ACC112 (cell line): ENCODE measurements at regions not wholly inside any gene's neighbourhood (a gene's known extent, or its start where the extent isn't known, plus 50 kb on each side); places are given as distances from the start of the nearest gene placed in this dataset.
A peak's percentile ranks its signal among the peaks of the same experiment; 100 is the strongest.

ENCODE experiments used
- H2AFZ ChIP-seq: fragments of 200-600 bp; sonication (generic); one replicate; pipeline ENCODE4 v1.6.0; 2017; ENCODE audit warnings: antibody characterized with exemption, low read length; ENCODE audit not compliant: unreplicated experiment
- H3K27ac ChIP-seq: fragments of 200-600 bp; sonication (generic); 2 replicates; pipeline ENCODE4 v1.5.1; 2014; ENCODE audit warnings: low read depth, mild to moderate bottlenecking, antibody characterized with exemption, low read length, moderate library complexity
- H3K27me3 ChIP-seq: fragments of 200-600 bp; sonication (generic); 2 replicates; pipeline ENCODE4 v1.6.1; 2014; ENCODE audit warnings: mild to moderate bottlenecking, antibody characterized with exemption, low read length, moderate library complexity, mixed read lengths; ENCODE audit not compliant: insufficient read depth
- H3K36me3 ChIP-seq: fragments of 200-600 bp; sonication (generic); 2 replicates; pipeline ENCODE4 v1.6.1; 2016; ENCODE audit warnings: mild to moderate bottlenecking, antibody characterized with exemption, low read length, moderate library complexity, mixed read lengths; ENCODE audit not compliant: insufficient read depth
- H3K4me1 ChIP-seq: fragments of 200-600 bp; sonication (generic); one replicate; pipeline ENCODE4 v1.6.1; 2016; ENCODE audit warnings: low read length, mixed read lengths; ENCODE audit not compliant: insufficient read depth, unreplicated experiment, control insufficient read depth
- H3K4me3 ChIP-seq: fragments of 200-600 bp; sonication (generic); 2 replicates; pipeline ENCODE4 v1.5.1; 2014; ENCODE audit warnings: mild to moderate bottlenecking, low read depth, low read length
- H3K79me2 ChIP-seq: fragments of 200-600 bp; sonication (generic); one replicate; pipeline ENCODE4 v1.6.0; 2016; ENCODE audit warnings: low read length; ENCODE audit not compliant: control insufficient read depth, unreplicated experiment, insufficient read depth

GRCh38 chr13:107685876-107686275, 529.5 kb downstream of the LIG4 start:
- H3K79me2 ChIP-seq: no peaks in the 10 kb centered on the region
- no peaks in the 10 kb centered on the region for H3K27me3 ChIP-seq
- H3K4me3 ChIP-seq: no peak overlapping the region
- no peaks in the 10 kb centered on the region for H3K4me1 ChIP-seq
- no peaks in the 10 kb centered on the region for H3K36me3 ChIP-seq
- no peak overlapping the region for H2AFZ ChIP-seq
- H3K27ac ChIP-seq: no peak overlapping the region

DNA sequence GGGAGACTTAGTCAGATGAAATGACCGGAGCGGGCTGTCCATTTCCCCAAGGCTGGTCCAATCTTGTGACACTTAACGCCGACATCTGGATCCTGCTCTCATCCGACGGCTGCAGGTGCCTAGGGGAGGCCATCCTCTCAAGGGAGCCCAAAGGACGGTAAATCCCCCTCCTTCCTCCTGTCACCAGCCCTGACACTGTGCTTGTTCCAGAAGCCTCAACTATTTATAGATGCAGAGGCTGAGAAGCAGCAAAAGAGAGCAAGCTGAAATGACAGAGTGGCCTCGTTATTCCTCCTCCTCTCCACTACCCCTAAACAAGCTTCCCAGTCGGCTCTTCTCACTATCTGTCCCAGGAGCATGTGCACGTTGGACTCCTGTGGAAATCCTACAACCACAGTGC, 533.7 kb downstream of the LIG4 start:
- H3K36me3 ChIP-seq: no peaks in the 10 kb centered on the region
- H2AFZ ChIP-seq: no peak overlapping the region
- no peak overlapping the region for H3K4me3 ChIP-seq
- H3K27ac ChIP-seq: no peak overlapping the region
- H3K79me2 ChIP-seq: no peaks in the 10 kb centered on the region
- no peaks in the 10 kb centered on the region for H3K27me3 ChIP-seq
- no peaks in the 10 kb centered on the region for H3K4me1 ChIP-seq

GRCh38 chr13:107680115-107680514, 535.2 kb downstream of the LIG4 start:
- Histone ChIP-seq H3K27me3 (no peaks in the 10 kb centered on the region), H3K36me3 (no peaks in the 10 kb centered on the region), H3K4me3 (no peak overlapping the region)

GRCh38 chr13:107678075-107678689, 537.2 kb downstream of the LIG4 start:
- Histone ChIP-seq H3K27me3 (no peaks in the 10 kb centered on the region), H3K79me2 (no peaks in the 10 kb centered on the region), H3K27ac (no peak overlapping the region), H3K36me3 (no peaks in the 10 kb centered on the region), H3K4me3 (no peak overlapping the region), H3K4me1 (no peaks in the 10 kb centered on the region), H2AFZ (no peak overlapping the region)

More at GRCh38 chr13:107680115-107680514, 535.2 kb downstream of the LIG4 start:
- H3K79me2 ChIP-seq: no peaks in the 10 kb centered on the region
- H2AFZ ChIP-seq: no peak overlapping the region
- no peak overlapping the region for H3K27ac ChIP-seq
- no peaks in the 10 kb centered on the region for H3K4me1 ChIP-seq

DNA sequence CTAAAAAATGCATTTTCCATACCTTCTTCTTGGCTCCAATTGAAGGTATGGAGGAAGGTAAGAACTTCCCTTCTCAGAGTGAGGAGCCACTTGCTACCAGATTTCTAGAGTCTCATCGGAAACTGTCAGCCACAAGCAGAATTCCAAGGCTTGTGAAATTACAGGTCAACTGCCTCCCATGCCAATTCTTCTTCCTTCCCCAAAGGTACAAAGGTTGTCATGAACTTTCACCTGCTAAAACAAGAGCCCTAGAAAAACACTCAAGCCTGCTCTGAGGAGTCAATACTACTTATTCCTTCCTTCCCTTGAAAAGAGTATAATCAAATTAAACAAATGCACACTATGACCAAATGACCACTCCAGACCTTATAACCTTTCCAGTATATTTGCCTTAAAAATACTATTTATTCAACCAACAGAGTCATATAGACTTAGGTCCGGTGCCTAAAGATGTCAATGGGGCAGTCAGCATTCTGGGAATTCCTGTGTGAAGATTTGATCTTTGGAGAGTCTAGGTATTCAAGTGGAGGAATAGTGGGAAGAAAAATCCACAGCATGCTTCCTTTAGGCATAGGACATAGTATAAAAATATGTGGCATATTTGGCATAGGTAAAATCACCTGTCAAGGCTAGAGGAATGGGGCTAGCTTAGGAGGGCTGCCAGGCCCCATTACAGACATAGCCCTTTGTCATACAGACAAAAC, 539.3 kb downstream of the LIG4 start:
- Histone ChIP-seq H3K27me3 (no peaks in the 10 kb centered on the region), H3K4me3 (no peak overlapping the region), H3K27ac (no peak overlapping the region), H2AFZ (no peak overlapping the region), H3K4me1 (no peaks in the 10 kb centered on the region), H3K79me2 (no peaks in the 10 kb centered on the region), H3K36me3 (no peaks in the 10 kb centered on the region)

DNA sequence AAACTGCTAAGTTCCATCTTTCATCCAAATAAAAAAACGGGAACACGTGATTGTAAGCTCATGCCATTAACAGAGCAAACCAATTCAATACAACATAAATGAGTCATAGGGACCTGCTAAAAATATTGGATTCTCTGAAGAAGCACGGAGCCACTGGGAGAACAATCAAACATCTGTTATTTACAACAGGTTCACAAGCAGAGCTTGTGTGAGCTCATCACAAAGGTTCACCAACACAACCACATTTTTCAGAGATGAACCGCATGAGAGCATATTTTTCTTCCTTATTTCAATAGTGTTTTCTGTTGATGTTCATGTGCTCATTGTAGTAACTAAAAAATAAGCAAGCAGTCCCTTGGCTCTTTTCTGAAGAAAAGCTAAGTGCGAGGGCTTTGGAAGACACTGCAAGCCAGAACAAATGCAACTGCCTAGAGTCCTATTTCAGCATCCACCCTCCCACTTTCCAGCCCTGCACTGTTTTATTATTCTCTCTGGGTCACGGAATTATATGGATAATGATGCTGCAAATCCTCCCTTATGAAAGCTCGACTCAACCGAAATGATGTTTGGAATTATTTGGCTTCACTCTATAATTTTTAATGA, 545.8 kb downstream of the LIG4 start:
- Histone ChIP-seq H3K79me2 (no peaks in the 10 kb centered on the region), H3K4me3 (no peak overlapping the region), H3K27me3 (no peaks in the 10 kb centered on the region), H2AFZ (no peak overlapping the region), H3K4me1 (no peaks in the 10 kb centered on the region), H3K27ac (no peak overlapping the region), H3K36me3 (no peaks in the 10 kb centered on the region)

- Histone ChIP-seq H3K27ac (peak overlapping the region; percentile 3; the same call in 1 of the 2 replicates), H3K79me2 (no peaks in the 10 kb centered on the region), H3K36me3 (no peaks in the 10 kb centered on the region), H3K27me3 (no peaks in the 10 kb centered on the region), H3K4me1 (no peaks in the 10 kb centered on the region), H2AFZ (no peak overlapping the region), H3K4me3 (no peak overlapping the region)
Measured at GRCh38 chr13:107665926-107666458, 549.3 kb downstream of the LIG4 start.

DNA sequence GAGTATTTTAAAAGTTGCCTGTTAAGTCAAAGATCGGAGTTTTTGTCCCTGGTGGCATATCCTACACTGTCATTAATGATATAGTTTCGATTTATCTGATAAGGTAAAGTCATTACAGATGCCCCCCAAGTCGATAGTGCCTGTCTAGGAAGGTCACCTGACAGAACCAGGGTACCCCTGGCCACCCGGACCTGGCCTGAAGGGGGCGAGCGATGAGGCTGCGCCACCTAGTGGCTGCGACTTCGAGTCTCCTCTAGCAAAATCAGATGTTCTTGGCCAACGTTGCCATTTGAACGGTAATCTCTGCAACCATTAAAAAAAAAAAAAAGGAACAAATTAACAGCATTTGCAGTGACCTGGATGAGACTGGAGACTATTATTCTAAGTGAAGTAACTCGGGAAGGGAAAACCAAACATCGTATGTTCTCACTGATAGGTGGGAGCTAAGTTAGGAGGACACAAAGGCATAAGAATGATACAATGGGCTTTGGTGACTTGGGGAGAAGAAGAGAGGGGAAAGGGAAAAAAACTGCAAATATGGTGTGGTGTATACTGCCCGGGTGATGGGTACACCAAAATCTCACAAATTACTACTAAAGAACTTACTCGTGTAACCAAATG, 565.1 kb downstream of the LIG4 start:
- Histone ChIP-seq H3K36me3 (no peaks in the 10 kb centered on the region), H3K79me2 (peaks cover 3% of the 10 kb centered on the region), H2AFZ (no peak overlapping the region), H3K4me1 (no peaks in the 10 kb centered on the region), H3K27me3 (no peaks in the 10 kb centered on the region), H3K27ac (no peak overlapping the region), H3K4me3 (no peak overlapping the region)

DNA sequence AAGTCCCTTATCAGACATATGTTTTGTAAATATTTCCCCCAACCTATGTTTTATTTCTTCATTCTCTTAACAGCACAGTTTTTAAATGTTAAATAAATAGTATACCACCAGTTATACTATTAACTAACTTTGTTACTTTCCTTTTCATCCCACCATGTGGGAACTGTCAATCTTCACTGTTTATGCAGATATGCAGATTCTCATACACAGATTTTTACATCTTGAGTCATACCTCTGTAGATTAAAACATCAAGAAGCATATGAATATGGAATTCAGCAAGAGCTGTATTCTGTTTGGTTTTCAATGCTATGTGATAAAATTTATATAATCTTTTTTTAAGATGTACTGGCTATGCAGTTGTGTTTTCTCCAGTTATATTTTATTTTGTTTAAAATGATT, 566.3 kb downstream of the LIG4 start:
- no peaks in the 10 kb centered on the region for H3K36me3 ChIP-seq
- H2AFZ ChIP-seq: no peak overlapping the region
- no peak overlapping the region for H3K4me3 ChIP-seq
- no peaks in the 10 kb centered on the region for H3K4me1 ChIP-seq
- peaks cover 3% of the 10 kb centered on the region for H3K79me2 ChIP-seq
- no peak overlapping the region for H3K27ac ChIP-seq
- H3K27me3 ChIP-seq: no peaks in the 10 kb centered on the region

- Histone ChIP-seq H3K79me2 (peaks cover 3% of the 10 kb centered on the region), H3K36me3 (no peaks in the 10 kb centered on the region), H3K4me1 (no peaks in the 10 kb centered on the region), H3K4me3 (no peak overlapping the region), H3K27me3 (no peaks in the 10 kb centered on the region), H3K27ac (no peak overlapping the region), H2AFZ (no peak overlapping the region)
Measured at GRCh38 chr13:107644136-107644535, 571.2 kb downstream of the LIG4 start.
